NCI-H345 (cell line): ENCODE measurements at regions not wholly inside any gene's neighbourhood (a gene's known extent, or its start where the extent isn't known, plus 50 kb on each side); places are given as distances from the start of the nearest gene placed in this dataset.

Experiments
- DNase-seq: peaks from one replicate; lab custom pipeline; 2025; lab: John Stamatoyannopoulos, UW

DNA sequence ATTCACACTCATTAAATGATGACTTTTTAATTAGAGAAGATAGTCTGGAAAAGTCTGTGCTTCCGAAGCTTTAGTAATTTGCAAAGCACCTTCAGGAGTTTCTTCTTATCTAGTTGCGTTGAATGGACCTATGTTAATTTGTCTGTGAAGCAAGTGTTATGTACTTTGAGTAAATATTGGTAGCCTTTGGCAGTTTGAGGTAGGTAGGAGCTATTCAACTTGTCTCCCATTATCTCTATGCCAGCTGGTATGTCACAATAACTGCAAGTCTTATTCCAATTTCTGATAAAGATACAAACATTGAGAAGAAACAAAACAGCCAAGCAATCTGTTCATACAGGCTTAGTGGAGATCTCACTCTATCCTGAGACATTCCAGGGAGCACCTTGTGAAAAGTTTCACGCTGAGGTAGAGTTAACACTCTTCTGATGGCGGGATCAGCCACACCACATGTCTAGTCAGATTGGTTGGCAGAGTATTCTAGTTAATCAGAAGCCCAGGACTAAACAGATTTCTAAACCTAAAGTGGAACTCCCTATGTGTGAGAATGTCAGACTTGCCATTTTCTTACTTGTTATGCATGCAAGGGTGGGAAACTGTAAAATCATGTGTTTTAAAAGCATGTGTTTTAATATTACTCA is 219.8 kb upstream of the MANEA start:
- no peak for DNase-seq

DNA sequence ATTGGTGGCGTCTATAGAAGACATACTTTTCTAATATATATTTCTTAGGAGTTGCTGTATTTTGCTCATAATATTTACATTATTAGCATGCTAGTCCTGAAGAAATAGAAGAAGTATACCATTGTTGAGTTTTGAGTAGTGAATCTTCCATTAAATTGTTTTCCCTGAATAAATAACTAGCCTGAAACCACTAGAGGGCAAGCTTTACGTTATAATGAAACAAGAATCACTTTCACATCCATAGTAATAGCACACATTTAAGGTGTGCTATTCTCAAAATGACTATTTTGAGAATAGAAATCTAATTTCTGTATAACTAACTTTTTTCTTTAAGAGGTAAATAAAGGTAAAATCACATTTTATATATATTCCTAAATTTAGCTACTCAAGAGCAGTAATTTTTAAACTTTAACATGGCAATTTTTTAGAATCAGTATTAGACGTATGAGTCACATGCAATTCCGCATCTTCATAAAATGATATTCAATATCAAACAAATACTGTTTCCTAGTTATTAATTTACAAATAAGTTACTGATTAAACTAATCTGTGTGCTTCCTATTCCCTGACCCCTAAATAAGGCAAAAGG is 213.2 kb upstream of the MANEA start:
- peak; percentile 36 for DNase-seq

DNA sequence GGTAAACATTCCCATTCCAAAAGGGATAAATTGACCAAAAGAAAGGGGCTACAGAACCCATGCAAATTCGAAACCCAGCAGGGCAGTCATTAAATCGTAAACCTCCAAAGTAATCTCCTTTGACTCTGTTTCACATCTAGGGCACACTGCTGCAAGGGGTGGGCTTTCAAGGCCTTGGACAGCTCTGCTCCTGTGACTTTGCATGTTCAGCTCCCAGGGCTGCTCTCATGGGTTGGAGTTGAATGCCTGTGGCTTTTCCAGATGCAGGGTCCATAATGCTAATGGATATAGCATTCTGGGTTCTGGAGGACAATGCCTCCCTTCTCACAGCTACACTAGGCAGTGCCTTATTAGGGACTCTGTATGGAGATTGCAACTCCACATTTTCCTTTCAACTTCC is 211.9 kb upstream of the MANEA start:
- DNase-seq, result no peak

DNA sequence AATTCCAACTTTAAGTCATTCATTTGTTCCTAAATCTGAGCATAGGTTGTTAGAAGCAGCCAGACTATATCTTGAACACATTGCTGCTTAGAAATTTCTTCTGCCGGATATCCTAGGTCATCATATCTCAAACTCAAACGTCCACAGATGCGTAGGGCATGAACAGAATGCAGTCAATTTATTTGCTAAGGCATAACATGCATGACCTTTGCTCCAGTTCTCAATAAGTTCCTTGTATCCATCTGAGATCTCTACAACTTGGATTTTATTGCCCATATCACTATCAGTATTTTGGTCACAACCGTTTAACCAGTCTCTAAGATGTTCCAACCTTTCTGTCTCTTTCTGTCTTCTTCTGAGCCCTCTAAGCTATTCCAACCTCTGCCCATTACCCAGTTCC is 210.9 kb upstream of the MANEA start:
- DNase-seq, result no peak

DNA sequence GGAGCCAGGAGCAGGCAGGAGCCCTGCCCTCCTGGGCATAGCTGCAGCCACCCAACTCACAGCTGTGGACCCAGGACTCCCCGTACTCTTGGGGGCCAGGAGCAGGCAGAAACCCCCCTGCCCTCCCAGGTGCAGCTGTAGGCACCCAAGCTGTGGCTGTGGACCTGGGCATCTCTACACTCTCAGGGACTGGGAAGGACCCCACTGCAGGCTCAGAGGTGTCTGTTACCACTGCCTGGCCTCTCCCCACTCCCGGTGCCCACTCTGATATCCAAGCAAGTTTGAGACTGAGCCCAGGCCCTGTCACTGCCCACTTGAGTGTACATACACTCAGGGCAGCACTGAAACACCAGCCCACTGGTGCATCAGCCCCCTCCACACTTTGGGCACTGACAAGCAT is 193.5 kb upstream of the MANEA start:
- DNase-seq, result no peak

DNA sequence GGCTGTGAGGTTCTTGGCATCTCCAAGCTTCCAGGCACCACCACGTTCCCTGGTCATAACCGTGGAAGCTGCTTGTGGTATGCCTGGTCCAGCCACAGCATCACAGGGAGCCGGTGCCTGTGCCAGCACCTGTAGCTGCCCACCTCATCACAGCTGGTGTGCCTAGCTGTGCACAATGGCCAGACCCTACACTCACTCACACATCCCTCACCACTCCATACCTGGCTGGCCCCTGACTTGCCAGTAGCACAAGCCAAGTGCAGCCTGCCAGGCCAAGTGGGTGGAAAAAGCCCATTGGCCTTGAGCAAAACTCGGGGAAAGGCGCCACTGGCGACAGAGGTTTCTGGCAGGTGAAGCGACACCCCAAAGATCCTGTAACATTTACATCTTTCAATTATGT is 192.3 kb upstream of the MANEA start:
- DNase-seq, result no peak

DNA sequence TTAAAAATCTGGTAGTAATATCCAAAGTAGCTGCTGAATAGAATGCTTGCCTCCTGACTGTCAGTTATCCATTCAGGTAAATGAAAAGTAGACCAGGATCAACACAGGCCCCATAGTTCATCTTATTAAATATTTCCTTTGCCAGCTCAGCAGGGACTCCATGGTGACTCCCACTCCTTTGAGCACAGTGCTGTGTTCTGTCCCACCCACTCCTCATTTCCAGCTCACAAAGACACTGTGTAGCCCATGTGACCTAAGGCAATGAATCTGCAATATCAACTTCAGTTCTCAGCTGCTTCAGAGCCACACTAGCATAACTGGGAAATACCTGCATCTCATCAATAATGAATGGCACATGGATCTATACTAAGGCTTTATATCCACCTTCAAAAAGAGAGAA is 189.5 kb upstream of the MANEA start:
- DNase-seq, result no peak

DNA sequence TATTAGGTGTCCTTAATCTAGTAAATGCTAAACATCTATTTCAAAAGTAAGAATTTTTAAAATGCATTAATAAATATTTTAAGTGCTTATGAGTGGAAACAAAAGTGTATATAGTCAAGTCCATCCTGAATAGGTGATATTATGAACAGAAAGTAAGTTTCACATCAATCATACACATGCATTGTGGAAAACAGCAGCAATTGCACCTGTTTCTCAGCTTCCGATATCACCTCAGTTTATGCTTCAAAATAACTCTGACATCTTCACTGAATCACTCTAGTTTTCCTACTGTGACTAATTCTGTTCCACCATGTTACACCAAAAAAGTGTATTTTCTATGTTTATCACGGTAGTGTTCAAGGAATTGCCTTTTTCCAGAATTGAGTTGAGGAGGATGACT is 172.6 kb upstream of the MANEA start:
- no peak for DNase-seq

DNA sequence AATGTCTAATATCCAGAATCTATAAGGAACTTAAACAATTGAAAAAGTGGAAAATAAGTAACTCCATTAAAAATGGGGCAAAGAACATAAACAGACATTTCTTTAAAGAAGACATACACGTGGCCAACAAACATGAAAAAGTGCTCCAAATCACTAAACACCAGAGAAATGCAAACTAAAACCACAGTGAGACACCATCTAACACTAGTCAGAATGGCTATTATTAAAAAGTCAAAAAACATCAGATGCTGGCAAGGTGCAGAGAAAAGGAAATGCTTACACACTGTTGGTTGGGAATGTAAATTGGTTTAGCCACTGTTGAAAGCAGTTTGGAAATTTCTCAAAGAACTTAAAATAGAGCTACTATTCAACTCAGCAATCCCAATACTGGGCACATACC is 169.2 kb upstream of the MANEA start:
- DNase-seq, result no peak

DNA sequence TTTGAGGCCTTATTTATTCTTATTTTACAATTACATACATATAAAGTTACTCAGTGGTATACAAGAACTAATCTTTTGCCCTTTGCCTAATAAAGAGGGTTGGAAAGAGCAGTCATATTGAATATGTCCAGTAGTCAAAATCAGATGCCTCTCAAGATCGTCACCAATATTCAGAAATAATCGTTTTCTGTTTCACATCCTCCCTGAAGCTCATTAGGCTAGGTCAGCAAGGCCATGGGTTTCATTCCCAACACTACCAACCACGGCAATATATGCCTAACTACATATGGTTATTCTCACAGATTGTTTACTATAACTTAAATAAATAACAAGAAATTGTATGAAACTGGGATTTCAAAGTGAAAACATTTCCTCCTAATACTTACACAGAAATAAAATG is 167.2 kb upstream of the MANEA start:
- no peak for DNase-seq

DNA sequence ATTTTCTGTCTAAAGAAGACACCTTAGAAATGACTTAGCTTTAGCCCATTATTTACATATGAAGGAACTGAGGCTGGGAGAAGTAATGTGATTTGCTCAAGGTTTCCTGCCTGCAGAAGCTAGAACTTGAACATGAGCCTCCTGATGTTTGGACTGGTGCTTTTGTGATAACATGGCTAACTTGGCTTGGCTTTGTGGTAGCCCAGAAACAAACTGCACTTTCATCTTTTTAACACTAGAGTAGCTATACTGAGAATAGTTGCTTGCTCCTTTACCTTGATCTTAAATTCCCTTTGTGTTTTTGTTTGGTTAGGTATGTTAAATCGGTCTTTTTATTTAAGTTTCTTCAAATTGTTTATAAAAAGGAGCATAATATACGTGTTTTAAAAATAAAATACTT is 163.5 kb upstream of the MANEA start:
- no peak for DNase-seq

DNA sequence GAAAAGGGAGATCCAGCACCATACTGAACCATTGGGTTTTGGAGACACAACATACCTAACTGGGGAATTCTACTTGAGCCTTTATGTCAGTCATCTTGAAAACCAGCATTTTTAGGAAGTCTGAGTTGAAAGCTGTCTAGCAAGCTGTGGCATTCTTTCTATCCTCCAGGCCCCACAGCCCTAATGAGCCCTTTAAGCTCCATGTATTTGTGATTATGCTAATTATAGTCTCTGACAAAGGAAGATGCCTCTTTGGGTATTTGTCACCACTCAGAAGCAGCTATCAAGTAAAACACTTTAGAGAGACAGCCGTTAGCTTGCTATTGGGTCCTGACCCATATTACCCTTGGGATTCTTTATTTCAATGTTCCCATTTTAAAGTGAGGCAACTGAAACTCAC is 159.5 kb upstream of the MANEA start:
- DNase-seq, result no peak

DNA sequence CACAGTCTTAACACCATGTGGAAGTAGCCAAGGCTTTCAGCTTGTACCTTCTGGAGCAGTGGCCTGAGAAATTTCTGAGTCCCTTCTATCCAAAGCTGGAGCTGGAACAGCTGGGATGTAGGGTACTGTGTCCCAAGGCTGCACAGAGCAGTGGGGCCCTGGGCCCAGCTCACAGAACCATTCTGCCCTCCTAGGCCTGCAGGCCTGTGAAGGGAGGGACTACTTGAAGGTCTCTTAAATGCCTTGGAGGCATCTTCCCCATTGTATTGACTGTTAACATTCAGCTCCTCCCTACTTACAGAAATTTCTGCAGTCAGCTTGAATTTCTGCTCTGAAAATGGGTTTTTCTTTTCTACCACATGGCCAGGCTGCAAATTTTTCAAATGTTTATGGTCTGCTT is 156.5 kb upstream of the MANEA start:
- no peak for DNase-seq

DNA sequence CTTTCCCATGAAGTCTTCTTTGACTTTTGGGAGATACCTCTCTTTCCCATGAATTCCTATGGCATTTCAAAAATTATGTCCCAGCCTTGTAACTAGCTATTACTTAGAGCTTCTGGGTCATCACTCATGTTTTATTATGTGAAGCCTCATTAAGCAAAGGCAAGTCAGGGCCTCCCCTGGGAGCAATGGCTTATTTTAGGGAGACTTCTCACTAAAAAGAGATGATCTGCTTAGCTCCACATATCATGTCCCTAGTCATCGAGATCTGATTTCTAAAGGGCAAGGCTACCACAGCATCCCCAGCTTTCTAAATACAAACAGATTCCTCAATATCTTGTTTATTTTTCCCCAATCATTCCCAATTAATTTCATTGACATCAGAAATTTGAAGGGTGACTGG is 154.0 kb upstream of the MANEA start:
- no peak for DNase-seq

DNA sequence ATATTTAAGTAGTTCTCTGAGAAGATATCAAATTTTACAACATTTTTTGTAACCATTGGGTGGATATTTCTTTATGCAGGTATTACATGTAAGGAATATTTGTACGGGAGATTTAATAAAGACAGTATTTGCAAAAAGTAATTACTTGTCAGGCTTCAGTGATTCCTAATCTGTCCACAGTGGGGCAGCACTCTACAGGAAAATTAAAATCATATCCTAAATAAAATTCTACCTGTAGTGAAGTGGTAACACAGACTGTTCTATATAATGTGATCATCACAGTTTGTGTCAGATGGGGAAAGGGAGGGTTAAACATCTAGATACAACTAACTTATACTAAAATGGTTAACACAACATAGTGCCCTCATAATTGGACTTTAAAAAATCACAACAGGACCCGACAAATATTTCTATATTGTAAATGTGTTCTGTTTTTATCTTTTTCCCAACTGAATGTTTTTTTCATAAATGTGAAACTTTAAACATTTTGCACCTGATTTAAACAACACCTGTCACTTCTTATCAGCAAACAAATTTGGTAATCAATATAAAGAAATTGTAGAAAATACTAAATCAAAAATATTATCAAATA is 145.6 kb upstream of the MANEA start:
- DNase-seq, result peak; percentile 57

DNA sequence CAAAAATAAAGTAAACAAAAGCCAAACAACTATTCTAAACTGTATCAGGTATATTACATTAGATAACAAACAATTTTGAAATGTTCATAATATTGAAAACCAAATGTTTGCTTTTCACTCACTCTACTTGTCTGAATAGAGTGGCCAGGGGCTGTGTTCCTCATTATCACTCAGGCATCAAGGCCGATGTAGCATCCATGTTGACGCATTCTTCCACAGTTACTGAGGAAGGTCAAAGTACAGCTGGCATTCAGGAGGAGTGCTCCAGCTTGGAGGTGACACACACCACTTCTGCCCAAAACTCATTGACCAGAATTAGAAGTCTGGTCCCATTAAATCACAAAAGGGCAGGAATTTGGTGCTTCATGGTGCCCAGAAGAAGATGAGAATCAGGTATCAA is 137.6 kb upstream of the MANEA start:
- DNase-seq, result no peak

DNA sequence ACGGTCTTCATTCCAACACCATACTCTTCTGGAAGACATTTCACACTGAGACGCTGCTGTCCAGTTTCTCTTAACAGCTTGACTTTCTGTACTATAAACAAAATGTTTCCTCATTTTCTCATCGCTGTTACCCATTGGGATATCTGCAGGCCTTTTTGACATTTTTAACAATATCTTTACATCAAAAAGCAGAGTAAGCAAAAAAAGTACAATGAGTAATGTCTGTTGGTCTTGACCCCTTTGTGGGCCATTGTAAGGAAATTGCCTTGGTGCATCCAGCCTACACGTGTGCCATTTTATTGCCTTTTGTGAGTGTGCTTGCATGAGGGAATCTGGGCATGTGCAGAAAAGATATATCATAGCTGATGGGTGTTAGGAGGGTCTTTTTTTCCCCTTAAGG is 129.1 kb upstream of the MANEA start:
- DNase-seq, result no peak

DNA sequence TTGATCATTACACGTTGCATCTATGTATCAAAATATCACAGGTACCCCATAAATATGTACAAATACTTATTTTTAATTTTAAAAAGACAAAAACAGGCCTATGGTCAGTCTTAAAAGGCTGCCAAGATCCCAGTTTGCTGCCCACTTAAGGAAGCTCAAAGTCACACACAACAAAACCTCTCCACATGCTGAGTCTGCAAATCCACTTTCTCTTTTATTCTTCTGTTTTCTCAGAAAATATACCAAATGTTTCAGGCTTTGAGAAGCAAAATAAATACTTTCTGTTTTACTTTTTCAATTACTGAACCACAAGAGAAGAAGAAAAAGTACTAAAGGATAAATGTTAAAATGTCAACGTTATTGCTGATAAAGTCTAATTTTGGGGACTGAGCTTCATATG is 107.8 kb upstream of the MANEA start:
- DNase-seq, result no peak

DNA sequence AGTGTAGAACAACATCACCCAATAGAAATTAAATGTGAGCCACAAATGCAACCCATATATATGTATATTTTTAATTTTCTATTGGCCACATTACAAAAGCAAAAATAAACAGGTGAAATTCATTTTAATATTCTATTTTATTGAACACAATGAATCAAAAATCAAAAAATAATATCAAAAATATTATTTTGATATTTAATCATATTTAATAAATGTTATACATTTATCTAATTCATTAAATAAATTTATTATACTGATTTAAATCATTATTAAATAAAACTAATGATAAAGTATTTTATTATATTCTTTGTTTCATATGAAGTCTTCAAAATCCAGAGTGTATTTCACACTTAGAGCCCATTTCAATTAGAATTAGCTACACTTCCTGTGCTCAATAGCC is 98.4 kb upstream of the MANEA start:
- DNase-seq, result no peak

DNA sequence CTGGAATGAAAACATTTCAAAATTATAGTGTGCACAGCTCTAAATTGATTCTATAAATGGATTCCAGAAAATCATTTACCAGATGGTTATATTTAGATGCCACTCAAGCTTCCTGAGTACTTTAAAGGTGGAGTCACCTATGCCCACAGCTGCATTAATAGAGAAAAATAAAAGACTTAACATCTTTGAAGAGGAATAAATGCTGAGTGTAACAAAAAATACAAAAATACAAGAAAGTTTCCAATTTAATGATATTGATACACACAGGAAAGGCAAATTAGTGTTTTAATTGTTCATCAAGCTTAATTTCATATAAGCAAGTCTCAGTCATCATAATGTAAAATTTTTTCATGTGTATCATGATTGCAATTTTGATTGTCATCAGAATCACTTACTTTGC is 89.5 kb upstream of the MANEA start:
- DNase-seq, result no peak

DNA sequence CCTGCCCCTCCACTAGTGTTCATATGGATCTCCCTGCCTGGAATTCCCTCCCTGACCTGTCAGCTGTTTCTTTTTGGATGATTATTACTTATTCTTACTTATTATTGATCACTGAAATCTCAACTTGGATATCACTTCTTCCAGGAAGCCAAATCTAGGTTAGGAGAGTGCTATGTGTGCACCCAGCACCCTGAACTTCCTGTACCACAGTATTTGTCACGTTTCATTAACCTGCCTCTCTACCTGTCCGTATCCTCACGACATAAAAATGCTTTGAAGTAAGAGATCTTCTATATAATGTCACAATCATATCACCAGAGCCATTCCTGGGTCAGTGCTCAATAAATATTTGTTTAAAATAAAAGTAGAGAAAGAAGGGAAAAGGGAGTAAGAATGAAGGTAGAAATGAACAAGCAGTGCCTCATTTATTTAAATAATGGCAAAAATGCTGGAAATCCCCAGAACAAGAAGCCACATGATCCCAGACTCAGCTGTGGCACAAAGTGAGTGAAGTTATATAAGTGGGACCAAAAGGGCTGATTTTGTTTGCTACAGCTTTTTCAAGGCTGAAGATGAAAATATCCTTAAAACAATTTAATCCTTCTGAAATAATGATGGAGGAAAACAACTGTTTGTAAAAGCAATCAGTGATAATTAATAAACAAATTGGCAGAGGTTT is 88.0 kb upstream of the MANEA start:
- no peak for DNase-seq

DNA sequence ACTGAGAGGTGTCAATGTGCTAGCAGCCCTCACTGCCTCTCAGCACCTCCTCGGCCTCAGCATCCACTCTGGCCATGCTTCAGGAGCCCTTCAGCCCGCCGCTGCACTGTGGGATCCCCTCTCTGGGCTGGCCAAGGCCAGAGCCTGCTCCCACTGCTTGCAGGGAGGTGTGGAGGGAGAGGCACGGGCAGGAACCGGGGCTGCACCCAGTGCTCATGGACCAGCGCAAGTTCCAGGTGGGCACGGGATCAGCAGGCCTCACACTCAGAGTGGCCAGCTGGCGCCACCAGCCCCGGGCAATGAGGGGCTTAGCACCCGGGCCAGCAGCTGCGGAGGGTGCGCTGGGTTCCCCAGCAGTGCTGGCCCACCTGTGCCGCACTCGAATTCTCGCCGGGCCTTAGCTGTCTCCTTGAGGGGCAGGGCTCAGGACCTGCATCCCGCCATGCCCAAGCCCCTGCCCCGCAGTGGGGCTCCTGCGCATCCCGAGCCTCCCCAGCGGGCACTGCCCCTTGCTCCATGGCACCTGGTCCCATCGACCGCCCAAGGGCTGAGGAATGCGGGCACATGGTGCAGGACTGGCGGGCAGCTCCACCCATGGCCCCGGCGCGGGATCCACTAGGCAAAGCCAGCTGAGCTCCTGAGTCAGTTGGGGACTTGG is 80.4 kb upstream of the MANEA start:
- no peak for DNase-seq
